Uterus (tissue), 3 donors: ENCODE measurements at regions not wholly inside any gene's neighbourhood (a gene's known extent, or its start where the extent isn't known, plus 50 kb on each side); places are given as distances from the start of the nearest gene placed in this dataset.
"Not testable (repeated sequence)": the region's sequence is repeated elsewhere in the genome, so short reads cannot be mapped to it uniquely, and the experiment has no call there.

ENCODE experiments used
- DNase-seq, 2 donors: peaks; one replicate each; pipeline ENCODE4 v3.0.0-alpha.2; 2019 to 2020
- H3K27ac ChIP-seq, 2 donors: fragments of 200-600 bp; sonication (generic); 1 replicate in 1 of 2; 2 replicates in 1 of 2; pipeline ENCODE4 v1.5.1; 2016 to 2018
- H3K27me3 ChIP-seq, 2 donors: fragments of 200-600 bp; sonication (generic); one replicate each; pipeline ENCODE4 v1.5.1; 2018 to 2019; ENCODE audit warnings: control low read depth in 1 of 2
- H3K36me3 ChIP-seq, 2 donors: fragments of 200-600 bp; sonication (generic); one replicate each; pipeline ENCODE4 v1.5.1; 2019; ENCODE audit warnings: control low read depth in 1 of 2
- H3K4me1 ChIP-seq, 2 donors: fragments of 200-600 bp; sonication (generic); one replicate each; pipeline ENCODE4 v1.5.1; 2018 to 2019; ENCODE audit warnings: control low read depth in 1 of 2
- H3K4me3 ChIP-seq, 2 donors: fragments of 200-600 bp; sonication (generic); 1 replicate in 1 of 2; 2 replicates in 1 of 2; pipeline ENCODE4 v1.5.1; 2018 to 2019; ENCODE audit warnings: mild to moderate bottlenecking in 1 of 2
- H3K9me3 ChIP-seq, 2 donors: fragments of 200-600 bp; sonication (generic); one replicate each; pipeline ENCODE4 v1.5.1; 2019; ENCODE audit warnings: control low read depth in 1 of 2
- POLR2A ChIP-seq, 2 donors: fragments of 450-650 bp; IDR thresholded peaks; one replicate each; pipeline ENCODE4 v1.6.1; 2016; ENCODE audit warnings: antibody characterized with exemption in 2 of 2, mild to moderate bottlenecking in 1 of 2, moderate library complexity in 1 of 2
- intact Hi-C: fragments of 100-400 bp; cut with DNase I; formaldehyde crosslinking; loops from one replicate; pipeline ENCODE4 v1.15.1; 2023; ENCODE audit warnings: low total_unique reads
- TF ChIP-seq, protein P1 (sequence below), 4 experiments: fragments of 200-600 bp in 2 of 4; fragments of 450-650 bp in 2 of 4; sonication (generic) in 2 of 4; IDR thresholded peaks; one replicate each; pipeline ENCODE4 v1.5.1; 2016 to 2019; ENCODE audit warnings: antibody characterized with exemption in 4 of 4, mild to moderate bottlenecking in 2 of 4, moderate library complexity in 1 of 4
- donor health status: DM: yes; HTN: yes; CAD: no.

DNA sequence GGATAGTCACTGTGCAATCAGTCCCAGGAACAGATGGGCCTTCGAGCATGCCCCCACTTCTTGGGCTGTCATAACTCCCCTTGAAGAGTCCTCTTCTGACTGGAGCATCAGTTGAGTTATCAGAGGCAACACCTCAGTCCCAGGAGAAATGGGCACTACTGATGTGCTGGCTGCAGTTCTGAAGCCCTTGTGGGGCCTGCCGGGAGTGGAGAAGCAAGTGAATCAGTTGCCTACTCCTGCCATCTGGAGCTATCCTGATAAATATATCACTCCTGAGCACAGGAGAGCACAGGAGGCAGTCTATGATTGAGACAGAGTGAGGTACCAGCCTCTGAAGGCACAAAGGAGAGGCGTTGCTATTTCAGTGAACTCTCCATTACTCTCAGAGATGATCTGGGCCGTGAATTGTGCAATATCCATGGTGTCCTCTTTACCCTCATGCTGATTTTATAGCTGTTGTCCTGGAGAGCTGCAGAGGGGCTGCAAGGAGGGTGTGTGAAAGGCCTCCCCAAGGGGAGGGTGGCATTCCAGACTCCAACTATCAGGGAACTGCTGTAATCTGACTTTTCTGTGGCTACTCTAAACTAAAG lies 344.2 kb upstream of the ROPN1 start:
- intact Hi-C loops: no loop called here

DNA sequence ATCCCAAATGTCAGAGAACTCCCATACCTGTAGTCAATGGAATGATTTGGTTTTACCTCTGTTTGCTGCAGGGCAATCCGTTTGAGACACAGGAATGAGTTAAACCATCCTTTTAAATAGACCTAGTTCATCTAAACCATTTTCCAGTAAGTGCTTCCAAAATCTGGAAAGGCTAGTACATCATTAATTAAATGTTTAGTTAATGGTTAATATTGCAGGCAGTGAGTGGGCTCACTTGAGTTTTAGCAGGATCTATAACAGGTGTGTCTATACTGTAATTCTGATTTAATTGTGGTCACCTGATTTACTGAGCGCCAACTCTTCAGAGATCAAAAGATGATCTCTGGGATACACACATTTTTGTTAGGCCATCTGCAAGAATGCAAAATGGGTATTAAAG lies 353.9 kb upstream of the ROPN1 start:
- Histone ChIP-seq H3K4me1 (no peaks in the 10 kb centered on the region), H3K27me3 (no peaks in the 10 kb centered on the region), H3K36me3 (no peaks in the 10 kb centered on the region), H3K4me3 (no peak overlapping the region), H3K27ac (no peak overlapping the region), H3K9me3 (no peaks in the 10 kb centered on the region)
- TF ChIP-seq POLR2A (IDR thresholded peaks at IDR 0.05): no peak
- TF ChIP-seq, protein P1, sequence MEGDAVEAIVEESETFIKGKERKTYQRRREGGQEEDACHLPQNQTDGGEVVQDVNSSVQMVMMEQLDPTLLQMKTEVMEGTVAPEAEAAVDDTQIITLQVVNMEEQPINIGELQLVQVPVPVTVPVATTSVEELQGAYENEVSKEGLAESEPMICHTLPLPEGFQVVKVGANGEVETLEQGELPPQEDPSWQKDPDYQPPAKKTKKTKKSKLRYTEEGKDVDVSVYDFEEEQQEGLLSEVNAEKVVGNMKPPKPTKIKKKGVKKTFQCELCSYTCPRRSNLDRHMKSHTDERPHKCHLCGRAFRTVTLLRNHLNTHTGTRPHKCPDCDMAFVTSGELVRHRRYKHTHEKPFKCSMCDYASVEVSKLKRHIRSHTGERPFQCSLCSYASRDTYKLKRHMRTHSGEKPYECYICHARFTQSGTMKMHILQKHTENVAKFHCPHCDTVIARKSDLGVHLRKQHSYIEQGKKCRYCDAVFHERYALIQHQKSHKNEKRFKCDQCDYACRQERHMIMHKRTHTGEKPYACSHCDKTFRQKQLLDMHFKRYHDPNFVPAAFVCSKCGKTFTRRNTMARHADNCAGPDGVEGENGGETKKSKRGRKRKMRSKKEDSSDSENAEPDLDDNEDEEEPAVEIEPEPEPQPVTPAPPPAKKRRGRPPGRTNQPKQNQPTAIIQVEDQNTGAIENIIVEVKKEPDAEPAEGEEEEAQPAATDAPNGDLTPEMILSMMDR (IDR thresholded peaks at IDR 0.05): no peak
- intact Hi-C loops: no loop called here
- no peak for DNase-seq

More for the DNA sequence above, 344.2 kb upstream of the ROPN1 start:
- Histone ChIP-seq H3K9me3 (no peaks in the 10 kb centered on the region), H3K4me1 (no peaks in the 10 kb centered on the region), H3K27ac (no peak overlapping the region), H3K27me3 (no peaks in the 10 kb centered on the region), H3K36me3 (no peaks in the 10 kb centered on the region), H3K4me3 (no peak overlapping the region)
- no peak for DNase-seq
- no peak for TF ChIP-seq POLR2A (IDR thresholded peaks at IDR 0.05)
- TF ChIP-seq, protein P1 (IDR thresholded peaks at IDR 0.05): no peak

DNA sequence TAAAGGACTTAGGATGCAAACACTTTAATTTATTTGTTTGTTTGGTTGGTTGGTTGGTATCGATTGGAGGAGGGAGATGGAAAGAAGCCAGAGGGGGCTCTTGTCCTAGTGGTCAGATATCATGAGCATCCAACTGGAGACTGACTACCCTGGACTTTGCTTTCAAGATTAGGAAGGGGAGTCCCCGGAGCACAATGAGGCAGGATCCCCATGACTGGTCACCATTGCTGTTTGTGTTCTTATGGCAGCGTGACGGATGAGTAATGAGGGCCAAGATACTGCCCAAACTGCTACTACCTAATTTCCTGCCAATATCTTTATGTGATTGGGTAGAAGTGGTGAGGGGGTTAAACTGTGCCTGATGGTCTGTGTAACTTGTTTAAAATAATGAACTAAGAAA lies 354.6 kb upstream of the ROPN1 start:
- no peaks in the 10 kb centered on the region for H3K4me1 ChIP-seq
- TF ChIP-seq, protein P1 (IDR thresholded peaks at IDR 0.05): no peak
- no peak for TF ChIP-seq POLR2A (IDR thresholded peaks at IDR 0.05)
- no peaks in the 10 kb centered on the region for H3K36me3 ChIP-seq
- H3K9me3 ChIP-seq: no peaks in the 10 kb centered on the region
- H3K4me3 ChIP-seq: no peak overlapping the region
- no peak for DNase-seq
- intact Hi-C loops: no loop called here
- no peak overlapping the region for H3K27ac ChIP-seq
- H3K27me3 ChIP-seq: no peaks in the 10 kb centered on the region

DNA sequence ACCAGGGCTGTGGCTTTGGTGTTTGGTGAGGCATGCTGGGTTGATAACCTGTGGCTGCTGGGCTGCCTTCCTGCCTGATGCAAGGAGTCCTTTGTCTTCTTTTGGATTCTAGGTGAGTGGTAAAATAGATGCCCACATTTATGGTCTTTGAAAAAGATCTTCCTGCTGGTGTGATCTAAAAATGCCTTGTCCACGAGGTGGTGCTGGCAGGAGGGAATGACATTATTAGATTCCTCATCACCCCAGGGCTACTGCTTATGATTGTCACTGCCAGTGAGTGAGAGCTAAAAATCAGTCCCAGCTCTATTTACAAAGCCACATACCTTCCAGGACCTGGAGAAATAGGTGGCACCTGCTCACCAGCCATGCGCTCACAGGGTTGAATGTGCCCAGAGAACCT lies 355.5 kb upstream of the ROPN1 start:
- Histone ChIP-seq H3K4me1 (no peaks in the 10 kb centered on the region), H3K4me3 (no peak overlapping the region), H3K9me3 (no peaks in the 10 kb centered on the region), H3K36me3 (no peaks in the 10 kb centered on the region), H3K27ac (no peak overlapping the region), H3K27me3 (no peaks in the 10 kb centered on the region)
- intact Hi-C loops: no loop called here
- no peak for TF ChIP-seq POLR2A (IDR thresholded peaks at IDR 0.05)
- TF ChIP-seq, protein P1 (IDR thresholded peaks at IDR 0.05): no peak
- DNase-seq: no peak

DNA sequence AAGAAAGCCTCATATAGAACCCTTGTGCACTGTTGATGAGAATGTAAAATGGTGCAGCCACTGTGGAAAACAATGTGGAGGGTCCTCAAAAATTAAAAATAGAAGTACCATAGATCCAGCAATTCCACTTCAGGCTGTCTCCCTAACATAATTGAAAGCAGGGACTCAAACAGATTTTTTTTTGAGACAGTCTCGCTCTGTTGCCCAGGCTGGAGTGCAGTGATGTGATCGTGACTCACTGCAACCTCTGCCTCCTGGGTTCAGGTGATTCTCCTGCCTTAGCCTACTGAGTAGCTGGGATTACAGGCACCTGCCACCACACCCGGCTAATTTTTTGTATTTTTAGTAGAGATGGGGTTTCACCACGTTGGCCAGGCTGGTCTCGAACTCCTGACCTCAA lies 356.6 kb upstream of the ROPN1 start:
- H3K27ac ChIP-seq, H3K36me3 ChIP-seq, DNase-seq, H3K9me3 ChIP-seq, H3K27me3 ChIP-seq, intact Hi-C loops, H3K4me1 ChIP-seq, H3K4me3 ChIP-seq: not testable (repeated sequence)
